ENCODE measurements at regions not wholly inside any gene's neighbourhood (a gene's known extent, or its start where the extent isn't known, plus 50 kb on each side); places are given as distances from the start of the nearest gene placed in this dataset.

GRCh38 chr3:25894101-25894500, 104.2 kb downstream of the OXSM start (continued):
- TF ChIP-seq MAX (IDR thresholded peaks at IDR 0.05; ENCODE audit: low read depth, low read length) (no peak), BCL11A (IDR thresholded peaks at IDR 0.05; ENCODE audit: low read depth, low read length) (no peak), SKIL (IDR thresholded peaks at IDR 0.05; ENCODE audit: low read depth, poor library complexity, severe bottlenecking) (no peak), SRF (IDR thresholded peaks at IDR 0.05; ENCODE audit: low read depth in 2 of 2, low read length in 2 of 2) (no peak), NFIC (IDR thresholded peaks at IDR 0.05; ENCODE audit: low read depth, low read length) (no peak)

- Histone ChIP-seq H4K20me1 (ENCODE audit: control insufficient read depth, insufficient read depth) (no peaks in the 10 kb centered on the region), H3K9me3 (replicated peaks; ENCODE audit: control insufficient read depth, insufficient read depth, low read length) (no peaks in the 10 kb centered on the region), H3K79me2 (ENCODE audit: control insufficient read depth, insufficient read depth, low read length) (no peaks in the 10 kb centered on the region), H3K4me3 (no peak overlapping the region), H3K27me3 (replicated peaks in 1 of 2; ENCODE audit: control insufficient read depth in 2 of 2, insufficient read depth in 2 of 2, low read length in 1 of 2) (no peaks in the 10 kb centered on the region), H3K4me1 (ENCODE audit: control insufficient read depth, insufficient read depth, low read length) (no peaks in the 10 kb centered on the region), H2AFZ (ENCODE audit: control insufficient read depth, low read depth, low read length) (no peak overlapping the region), H3K27ac (ENCODE audit: control insufficient read depth, insufficient read depth) (no peak overlapping the region), H3K9ac (ENCODE audit: control insufficient read depth, insufficient read depth, low read length) (no peak overlapping the region), H3K4me2 (ENCODE audit: control insufficient read depth, insufficient read depth) (no peak overlapping the region), H3K36me3 (ENCODE audit: control insufficient read depth in 2 of 2, insufficient read depth in 2 of 2, low read length in 1 of 2) (no peaks in the 10 kb centered on the region)
- ChIA-PET CTCF (interaction anchor here (0.6 to 9.3 kb wide), 6 partner anchors 9 to 1295 kb away, joined by 3 to 67 read pairs (median 3); no protein-coding TSS in a partner anchor), POLR2A (no interaction called here), RAD21 (ENCODE audit: unreplicated experiment) (no interaction called here), SMC1A (ENCODE audit: uncharacterized antibody, unreplicated experiment) (interaction anchor here (0.6 to 1.0 kb wide), 4 partner anchors 164 to 267 kb away, joined by 3 to 5 read pairs (median 4); no protein-coding TSS in a partner anchor)
- in situ Hi-C loops (cut with MboI) (loop anchor here (5.0 kb wide), 1 partner anchor 248 kb away; no protein-coding TSS in a partner anchor), intact Hi-C loops (cut with micrococcal nuclease; ENCODE audit: unreplicated experiment) (loop anchor here (5.0 kb wide), 2 partner anchors 38 to 53 kb away; no protein-coding TSS in a partner anchor)
- no peak for FAIRE-seq
- TF ChIP-seq CEBPZ (IDR thresholded peaks at IDR 0.05; ENCODE audit: low read depth, low read length), result no peak
- TF ChIP-seq CHD1 (IDR thresholded peaks at IDR 0.05; ENCODE audit: low read depth, low read length), result no peak
- TF ChIP-seq PML (IDR thresholded peaks at IDR 0.05; ENCODE audit: low read length), result no peak
- no peak for TF ChIP-seq ESRRA (IDR thresholded peaks at IDR 0.05; ENCODE audit: low read length)
- no peak for TF ChIP-seq KDM1A (IDR thresholded peaks at IDR 0.05; ENCODE audit: borderline replicate concordance)
- TF ChIP-seq MEF2A (IDR thresholded peaks at IDR 0.05; ENCODE audit: insufficient read depth, low read depth, low read length), result no peak
- ATAC-seq, result no peak
- DNase-seq (ENCODE audit: low read depth, low spot score), result no peak
- 70% methylated on average over 2 of the region's 2 CpGs for WGBS (ENCODE audit: insufficient coverage, insufficient replicate concordance, low lambda C conversion rate, missing lambda C conversion rate)
- no TSS peak for BruUV-seq (replicated peaks)
Observed at GRCh38 chr3:25895031-25895430, 105.1 kb downstream of the OXSM start.
